ENCODE measurements at regions not wholly inside any gene's neighbourhood (a gene's known extent, or its start where the extent isn't known, plus 50 kb on each side); places are given as distances from the start of the nearest gene placed in this dataset.

DNA sequence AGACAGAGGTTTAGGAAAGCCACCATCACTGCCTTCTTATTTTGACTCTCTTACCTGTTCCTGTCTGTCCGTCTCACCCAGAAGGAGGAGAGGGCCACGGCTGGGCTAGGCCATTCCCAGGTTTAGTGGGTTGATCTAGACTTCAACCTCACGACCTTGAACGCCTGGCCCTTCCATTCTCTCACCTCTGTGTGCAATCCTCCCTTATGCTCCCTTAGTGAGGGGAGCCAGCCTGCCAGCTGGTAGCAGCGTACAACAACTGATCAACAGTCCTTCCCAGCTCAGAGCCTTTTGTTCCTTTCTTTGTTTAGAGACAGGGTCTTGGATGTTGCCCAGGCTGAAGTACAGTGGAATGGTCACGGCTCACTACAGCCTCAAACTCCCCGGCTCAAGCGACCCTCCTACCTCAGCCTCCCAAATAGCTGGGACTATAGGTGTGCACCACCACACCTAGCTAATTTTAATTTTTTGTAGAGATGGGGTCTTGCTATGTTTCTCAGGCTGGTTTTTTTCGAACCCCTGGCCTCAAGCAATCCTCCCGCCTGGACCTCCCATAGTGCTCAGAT, 123.9 kb downstream of the ZNF664 start:
- no peak for DNase-seq (ENCODE audit: low spot score)

DNA sequence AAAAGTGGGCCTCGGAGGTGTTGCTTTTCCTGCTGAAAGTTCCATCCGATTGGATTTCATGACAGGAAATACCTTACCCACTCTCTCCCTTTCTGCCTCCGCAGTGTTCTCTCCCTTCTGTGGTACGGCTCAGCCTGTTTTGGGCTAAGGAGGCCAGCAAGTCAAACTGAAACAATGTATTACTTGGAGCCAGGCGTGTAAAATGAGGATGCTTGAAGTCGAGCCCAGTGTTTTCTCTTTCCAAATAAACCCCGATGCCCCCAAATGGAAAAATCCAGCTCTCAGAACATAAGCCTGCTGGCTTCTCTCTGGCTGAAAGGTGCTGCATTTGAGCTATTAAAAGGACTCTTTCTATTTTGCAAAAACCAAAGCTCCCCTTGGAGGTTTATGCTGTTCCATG, 124.7 kb downstream of the ZNF664 start:
- DNase-seq (ENCODE audit: low spot score), result no peak

DNA sequence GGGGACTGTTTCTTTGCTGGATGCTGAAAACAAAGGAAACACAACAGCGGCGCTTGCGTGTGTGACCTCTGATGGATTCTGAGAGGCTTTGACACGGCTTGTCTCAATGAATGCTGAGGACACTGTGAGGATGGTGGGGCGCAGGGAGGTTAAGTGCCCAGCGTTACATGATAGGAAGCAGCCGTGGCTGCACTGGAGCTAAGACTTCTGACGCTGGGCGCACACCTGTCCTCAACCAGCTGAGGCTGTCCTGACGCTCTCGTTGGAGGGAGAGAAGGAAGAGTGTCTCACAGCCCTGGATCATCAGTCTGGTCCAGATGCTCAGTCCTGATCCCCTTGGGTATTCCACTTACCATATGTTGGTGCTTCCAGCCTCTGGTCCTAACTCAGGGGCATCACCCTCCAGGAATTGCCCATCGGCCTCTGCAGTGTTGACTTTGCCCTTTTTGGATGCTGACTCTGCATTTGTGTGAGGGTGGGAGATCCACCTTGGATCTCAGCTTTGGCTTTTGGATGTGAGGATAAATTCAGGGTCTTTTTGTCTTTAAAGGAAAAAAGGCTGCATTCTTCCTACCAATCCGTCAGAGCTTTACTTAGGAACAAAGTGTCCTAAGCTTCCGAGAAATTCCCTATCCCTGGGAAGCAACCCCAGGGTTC, 125.2 kb downstream of the ZNF664 start:
- DNase-seq (ENCODE audit: low spot score), result no peak

DNA sequence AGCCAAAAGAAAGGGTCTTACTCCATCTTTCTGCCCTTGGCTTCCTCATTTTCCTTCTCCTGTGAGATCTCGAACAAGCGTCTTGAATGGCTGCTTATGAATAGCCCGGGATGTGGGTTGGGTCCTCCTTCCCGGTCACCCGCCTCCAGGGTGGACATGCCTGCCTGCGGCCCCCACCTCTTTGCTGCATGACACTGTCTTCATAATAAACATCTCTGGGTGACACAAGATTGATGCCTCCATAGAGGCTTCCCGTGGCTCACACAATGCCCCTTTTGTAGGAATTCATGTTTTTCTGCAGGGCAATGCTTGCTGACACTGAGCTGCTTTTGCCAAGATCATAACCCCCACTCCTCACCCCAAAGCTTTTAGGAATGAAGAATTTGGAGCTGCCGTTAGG, 125.9 kb downstream of the ZNF664 start:
- DNase-seq (ENCODE audit: low spot score), result no peak

DNA sequence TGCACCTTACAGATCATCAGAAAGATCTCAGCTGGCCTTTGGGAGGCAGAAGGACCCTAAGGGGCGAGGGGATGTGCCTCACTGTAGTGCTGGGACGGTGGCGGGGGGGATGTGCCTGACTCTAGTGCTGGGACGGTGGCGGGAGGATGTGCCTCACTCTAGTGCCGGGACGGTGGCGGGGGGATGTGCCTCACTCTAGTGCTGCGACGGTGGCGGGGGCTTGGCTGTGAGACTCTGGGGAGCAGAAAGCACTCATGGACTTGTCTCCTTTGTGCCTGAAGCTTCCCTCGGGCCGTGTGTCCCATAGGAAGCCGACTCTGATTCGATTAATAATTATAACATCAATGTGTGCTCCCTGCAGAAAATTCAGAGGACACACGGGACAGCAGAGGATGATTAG, 126.6 kb downstream of the ZNF664 start:
- no peak for DNase-seq (ENCODE audit: low spot score)

DNA sequence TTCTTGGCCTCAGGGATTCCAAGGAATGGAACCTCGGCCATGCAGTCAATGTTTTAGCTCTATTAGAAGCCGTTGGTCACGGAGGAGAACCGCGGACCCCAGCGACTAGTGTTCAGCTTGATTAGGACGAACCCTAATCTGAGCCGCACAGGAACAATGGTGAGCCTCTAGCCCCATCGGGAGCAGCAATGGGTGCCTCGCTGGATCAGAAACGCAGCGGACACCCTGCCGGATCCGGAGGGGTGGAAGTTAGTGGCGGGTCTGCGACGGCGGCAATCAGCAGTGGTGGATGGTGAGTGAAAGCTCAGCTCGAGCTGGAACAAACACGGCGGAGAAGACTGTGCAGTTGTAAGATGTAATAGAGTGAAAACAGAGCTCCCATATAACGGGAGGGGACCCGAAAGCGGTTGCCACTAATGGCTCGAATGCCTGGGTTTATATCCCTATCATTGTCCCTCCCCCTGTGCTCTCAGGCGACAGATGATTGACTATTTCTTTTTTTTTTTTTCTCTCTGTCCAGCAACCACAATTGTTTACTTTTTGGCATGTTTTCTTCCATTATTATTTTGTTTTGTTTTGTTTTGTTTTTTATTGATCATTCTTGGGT, 127.7 kb downstream of the ZNF664 start:
- no peak for DNase-seq (ENCODE audit: low spot score)

DNA sequence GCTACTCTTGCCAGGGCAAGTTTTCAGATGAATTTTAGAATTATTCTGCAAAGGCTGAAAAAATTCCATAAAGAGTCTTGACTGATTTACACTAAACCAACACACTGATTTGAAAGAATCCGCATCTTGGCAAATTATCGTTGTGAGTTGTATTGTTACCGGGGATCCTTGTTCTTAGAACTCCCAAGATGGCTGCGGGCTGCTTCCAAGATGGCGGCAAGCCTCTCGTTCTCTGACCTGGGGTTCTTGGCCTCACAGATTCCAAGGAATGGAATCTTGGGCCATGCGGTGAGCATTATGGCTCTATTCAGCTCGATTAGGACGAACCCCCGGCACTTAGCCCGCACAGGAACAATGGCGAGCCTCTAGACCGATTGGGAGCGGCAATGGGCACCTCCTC, 132.5 kb downstream of the ZNF664 start:
- DNase-seq (ENCODE audit: low spot score), result no peak

DNA sequence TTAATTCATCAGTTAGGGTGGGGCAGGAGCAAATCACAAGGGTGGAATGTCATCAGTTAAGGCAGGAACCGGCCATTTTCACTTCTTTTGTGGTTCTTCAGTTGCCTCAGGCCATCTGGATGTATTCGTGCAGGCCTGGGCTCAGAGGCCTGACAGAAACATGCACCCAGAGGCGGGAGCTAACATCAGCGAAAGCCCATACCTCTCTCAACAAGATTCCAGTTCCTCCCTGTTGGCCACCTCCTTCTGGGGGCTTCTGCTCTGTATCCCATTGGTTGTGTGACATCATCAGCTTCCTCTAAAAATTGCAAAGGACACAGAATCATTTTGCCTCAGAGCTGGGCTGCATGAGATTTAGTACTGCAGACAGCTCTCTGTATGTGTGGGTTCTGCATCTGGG, 134.3 kb downstream of the ZNF664 start:
- no peak for DNase-seq (ENCODE audit: low spot score)

DNA sequence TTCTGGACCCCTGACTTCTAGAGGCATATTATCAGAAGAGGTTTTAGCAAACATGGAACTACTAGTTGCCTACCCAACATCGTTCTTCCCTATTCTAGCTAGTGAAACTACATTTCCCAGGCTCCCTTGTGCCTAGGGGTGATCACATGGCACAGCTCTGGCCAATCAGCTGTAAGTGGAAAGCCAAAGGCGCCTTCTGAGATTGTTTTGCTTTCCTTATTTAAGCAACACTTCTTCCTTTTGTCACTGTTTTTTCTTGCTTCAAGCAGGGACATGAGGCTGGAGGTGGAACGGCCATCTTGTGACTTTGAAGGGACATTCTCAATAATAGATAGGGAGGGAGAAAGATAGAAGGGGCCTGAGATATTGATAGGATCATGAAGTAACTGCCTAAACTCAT, 136.7 kb downstream of the ZNF664 start:
- DNase-seq (ENCODE audit: low spot score), result peak; percentile 52

DNA sequence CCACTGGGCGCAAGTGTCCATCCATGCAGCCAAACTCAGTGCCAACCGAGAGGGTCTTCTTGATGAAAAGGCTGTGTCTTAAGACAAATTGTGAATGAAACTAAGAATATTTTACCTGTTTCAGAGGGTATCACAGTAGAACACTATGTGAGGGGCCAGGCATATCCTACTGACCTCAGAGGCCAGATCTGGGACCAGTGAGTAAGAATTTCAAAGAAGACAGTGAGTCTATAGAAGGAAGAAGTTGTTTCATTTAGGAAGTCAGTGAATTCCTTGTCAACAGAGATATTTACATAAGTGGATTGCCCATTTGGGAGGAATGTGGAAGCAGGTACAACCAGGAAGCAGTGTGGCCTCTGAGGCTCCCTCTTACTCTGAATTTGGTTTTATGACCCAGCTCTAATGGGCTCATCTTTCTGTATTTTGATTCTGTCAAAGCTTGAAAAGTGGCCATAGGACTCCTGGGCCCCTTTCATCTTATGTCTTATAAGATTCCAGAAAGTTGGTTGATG, 137.4 kb downstream of the ZNF664 start:
- DNase-seq (ENCODE audit: low spot score), result no peak

DNA sequence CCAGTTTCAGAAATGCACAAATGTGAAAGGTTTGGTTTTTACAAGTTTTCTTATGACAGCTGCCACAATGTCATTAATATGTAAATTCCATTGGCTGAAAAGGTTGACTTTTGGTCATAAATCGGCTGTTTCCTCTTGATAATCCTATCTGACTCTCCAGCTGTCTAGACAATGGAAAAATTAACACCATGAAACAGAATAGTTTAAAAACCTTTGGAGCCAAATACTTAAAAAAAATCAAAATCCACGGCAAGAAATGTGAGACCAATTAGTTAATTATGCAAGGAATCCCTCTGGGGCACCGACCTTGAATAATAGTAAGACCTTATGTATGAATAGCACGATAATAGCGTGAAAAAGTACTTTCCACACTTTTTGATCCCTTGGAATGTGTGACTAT, 138.0 kb downstream of the ZNF664 start:
- DNase-seq (ENCODE audit: low spot score), result no peak

DNA sequence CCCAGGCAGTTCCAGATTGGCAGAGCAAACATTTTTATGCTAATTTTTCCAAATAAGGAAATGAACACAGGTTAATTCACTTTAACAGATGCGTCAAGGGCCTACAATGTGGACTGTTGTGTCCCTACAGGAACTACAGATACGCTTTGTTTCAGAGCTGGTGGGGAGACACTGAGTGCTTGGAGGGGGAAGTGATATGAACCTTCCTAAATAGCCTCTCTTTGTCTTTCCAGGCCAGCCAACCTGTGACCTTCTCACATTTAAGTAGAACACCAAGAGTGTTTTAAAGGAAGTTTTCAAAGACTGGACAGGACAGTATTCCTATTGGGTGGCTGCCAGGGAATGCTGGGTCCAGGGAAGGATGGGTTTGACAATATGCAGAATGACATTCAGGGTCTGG, 141.3 kb downstream of the ZNF664 start:
- no peak for DNase-seq (ENCODE audit: low spot score)

DNA sequence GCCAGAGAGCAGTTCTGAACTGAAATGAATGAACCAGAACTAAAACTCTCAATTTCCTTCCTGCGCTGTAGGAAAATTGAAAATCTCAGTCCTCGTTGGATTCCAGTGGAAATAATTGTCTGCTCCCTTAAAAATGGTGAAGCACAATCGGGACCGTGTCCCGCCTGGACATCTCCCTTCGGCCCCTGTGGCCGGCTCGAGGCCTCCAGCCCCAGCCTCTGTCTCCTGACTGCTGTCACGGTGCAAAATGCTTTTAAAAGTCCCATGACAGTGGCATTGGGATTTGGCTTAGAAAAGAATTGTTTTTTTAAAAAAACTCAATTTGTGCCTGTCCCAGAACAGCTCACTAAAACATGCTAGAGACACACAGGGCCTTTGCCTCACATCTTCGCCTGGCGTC, 142.5 kb downstream of the ZNF664 start:
- DNase-seq (ENCODE audit: low spot score), result no peak

DNA sequence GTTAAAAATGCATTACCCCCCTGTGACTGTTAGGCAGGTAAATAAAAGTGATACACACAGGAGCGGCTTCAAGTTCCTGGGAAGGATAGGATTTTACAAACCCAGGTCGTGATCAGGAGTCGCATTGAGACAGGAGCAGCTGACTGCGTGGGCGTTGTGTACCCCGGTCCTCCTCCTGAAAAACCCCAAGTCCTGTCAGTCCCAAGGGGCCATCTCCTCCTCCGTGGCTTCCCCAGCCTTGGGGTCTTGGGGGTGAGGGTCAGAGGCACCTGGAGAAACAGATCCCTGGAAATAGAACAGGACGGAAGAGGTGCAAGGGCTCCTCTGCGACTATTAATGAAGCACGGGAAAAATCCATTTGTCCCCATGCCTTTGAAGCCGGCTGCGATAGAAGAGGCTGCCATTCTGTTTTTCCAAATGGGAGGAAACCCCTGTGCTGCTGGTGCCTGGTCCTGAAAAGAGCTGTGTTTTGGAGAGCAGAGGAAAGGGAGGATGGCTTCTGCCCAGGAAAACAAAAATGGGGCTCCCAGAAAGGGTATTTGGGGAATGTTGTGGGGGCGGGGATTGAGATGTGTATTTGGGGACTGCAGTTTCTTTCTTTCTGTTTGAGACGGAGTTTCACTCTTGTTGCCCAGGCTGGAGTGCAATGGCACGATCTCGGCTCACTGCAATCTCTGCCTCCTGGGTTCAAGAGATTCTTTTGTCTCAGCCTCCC, 143.1 kb downstream of the ZNF664 start:
- DNase-seq (ENCODE audit: low spot score), result no peak

DNA sequence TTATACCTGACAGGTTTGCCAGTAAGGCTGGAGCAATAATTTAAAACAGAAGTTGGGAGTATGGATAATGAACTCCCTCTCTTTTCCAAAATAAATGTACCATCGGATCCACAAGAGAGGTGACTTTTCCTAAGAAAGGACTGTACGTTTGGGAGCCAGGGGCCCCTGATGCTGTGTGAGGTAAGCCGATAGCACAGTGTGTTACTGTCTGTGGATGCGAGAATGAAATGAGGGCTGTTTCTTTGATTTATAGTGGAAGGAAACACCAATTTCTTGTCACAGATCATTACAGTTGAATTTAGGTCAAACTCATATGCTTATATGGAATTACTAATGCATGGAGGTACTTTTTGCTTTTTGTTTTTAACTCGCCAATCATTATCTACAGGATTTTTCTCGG, 147.7 kb downstream of the ZNF664 start:
- DNase-seq (ENCODE audit: low spot score), result no peak

DNA sequence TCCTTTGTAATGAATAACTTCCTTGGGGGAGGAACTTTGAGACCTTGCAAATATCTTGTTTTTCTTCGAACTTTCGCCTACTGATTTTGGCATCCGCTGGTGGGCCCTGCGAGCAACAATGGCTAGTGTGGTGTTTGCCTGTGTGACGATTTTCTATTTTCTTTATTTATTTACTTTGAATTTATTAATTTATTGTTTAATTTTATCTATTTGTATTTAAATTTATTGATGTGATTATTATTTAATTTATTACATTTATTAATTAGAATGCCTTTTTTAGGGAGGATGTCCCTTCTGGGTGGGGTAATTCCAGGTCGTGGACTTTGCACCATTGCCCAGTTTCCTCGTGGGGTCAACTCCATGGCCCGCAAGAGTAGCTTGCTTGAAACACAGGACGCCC, 149.7 kb downstream of the ZNF664 start:
- DNase-seq (ENCODE audit: low spot score), result no peak

DNA sequence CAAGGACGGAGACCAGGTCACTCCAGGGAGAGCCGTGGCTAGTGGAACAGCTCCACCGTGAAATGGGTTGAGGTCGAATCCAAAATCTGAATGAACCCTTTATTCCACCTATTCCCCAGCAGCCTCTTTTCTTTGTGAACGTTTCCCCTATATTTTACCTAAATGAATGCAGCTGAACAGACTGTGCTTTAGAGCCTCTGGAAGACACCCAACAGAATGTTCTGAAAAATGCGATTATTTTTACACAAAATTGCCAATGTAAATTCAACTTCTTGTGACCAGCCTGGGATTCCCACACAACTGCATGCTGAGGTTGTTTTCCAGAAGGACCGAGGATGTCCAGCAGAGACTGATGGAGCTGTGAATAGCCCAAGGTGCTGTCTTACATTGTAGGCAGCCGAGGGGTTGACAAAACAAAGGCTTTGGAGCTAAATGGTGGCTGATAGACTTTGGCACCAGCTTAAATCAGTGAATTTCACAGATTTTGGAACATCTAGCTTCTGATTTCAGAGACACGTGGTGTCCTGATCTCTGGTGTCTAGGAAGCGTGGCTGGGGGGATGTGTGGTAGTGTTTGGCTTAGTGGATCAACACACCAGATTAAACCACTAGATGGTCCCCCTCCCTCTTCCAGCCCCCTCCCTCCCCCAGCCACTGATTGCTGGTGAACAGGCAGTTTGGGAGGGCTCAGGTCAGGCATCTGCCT, 150.4 kb downstream of the ZNF664 start:
- no peak for DNase-seq (ENCODE audit: low spot score)

DNA sequence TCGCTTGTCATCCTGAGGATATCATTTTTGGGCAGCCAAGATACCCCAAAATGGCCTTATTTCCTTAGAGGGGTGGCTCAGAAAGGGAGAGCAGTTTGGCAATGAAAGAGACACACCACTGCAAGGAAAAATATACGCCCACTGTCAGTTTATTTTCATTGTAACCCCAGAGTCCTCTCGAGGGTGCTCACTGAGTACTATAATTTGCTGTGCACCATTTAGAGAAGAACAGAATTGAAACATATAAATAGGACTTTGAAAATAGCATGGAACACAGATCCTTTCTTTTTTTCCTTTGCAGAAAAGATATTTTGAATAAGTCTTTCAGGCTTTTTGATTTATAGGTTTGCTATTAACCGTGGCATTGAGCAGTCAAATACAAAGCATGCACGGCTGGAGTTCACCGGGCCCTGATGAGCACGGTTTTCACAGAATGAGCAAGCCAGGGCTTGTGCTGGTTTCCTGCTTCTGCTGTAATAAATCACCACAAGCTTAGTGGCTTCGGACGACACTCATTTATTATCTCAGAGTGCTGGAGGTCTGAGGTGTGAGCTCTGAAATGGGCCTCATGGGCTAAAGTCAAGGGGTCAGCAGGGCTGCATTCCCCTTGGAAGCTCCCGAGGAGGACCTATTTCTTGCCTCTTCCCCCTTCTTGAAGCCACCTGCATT, 152.3 kb downstream of the ZNF664 start:
- no peak for DNase-seq (ENCODE audit: low spot score)

DNA sequence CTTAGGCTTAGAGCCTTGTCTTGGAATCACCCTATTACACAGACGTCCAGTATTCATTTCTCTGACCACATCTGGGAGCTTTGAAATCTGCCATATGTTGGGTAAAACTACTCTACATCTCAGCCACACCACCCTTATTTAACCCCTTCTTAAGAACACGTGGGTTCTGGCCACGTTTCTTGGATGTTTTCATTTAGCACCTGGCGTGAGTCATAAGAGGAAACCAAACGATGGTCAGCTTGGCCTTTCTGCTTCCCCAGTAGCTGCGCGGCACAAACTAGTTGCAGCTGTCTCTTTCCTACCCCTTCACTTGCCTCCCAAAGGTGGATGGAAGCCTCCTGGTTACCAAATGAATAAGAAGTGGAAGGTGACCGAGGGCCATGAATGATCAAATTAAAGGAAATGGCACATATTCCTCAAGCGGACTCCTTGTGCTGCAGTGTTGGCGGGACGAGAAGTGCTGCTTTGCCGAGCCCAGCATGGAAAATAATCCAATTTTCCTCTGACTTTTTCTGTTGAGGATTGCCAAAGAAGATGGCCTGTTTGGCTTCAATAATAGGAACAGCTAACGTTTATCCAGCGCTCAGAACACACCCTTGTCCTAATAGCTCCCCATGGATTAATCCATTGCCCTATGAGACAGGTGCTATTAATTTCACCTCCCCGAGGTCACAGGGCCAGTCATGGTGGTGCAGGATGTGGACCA, 154.1 kb downstream of the ZNF664 start:
- no peak for DNase-seq (ENCODE audit: low spot score)

DNA sequence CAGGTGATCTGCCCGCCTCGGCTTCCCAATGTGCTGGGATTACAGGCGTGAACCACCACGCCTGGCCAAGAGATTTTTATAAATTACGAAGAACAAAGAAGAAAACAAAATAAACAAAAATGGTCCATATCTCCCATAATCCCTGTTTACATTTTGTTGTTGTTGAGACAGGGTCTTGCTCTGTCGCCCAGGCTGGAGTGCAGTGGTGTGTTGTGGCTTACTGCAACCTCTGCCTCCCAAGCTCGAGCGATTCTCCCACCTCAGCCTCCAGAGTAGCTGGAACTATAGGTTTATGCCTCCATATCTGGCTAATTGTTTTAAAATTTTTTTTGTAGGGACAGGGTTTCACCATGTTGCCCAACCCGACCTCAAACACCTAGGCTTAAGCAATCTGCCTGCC, 156.1 kb downstream of the ZNF664 start:
- no peak for DNase-seq (ENCODE audit: low spot score)

Data from HuH-7 (cell line).